GM06990 (cell line): ENCODE measurements at regions not wholly inside any gene's neighbourhood (a gene's known extent, or its start where the extent isn't known, plus 50 kb on each side); places are given as distances from the start of the nearest gene placed in this dataset.
"Not testable (repeated sequence)": the region's sequence is repeated elsewhere in the genome, so short reads cannot be mapped to it uniquely, and the experiment has no call there.

Experiments used
- DNase-seq: peaks from one replicate; pipeline ENCODE4 v3.0.0-alpha.2; 2011; ENCODE audit not compliant: insufficient read length; ENCODE audit errors: extremely low read depth
- H3K27me3 ChIP-seq: replicated peaks from 2 replicates; pipeline ENCODE4 v1.6.0; 2011; ENCODE audit warnings: low read length; ENCODE audit not compliant: control insufficient read depth, insufficient read depth
- H3K36me3 ChIP-seq: 2 replicates; pipeline ENCODE4 v1.5.1; 2011; ENCODE audit warnings: low read length; ENCODE audit not compliant: control insufficient read depth, insufficient read depth
- H3K4me3 ChIP-seq: replicated peaks from 2 replicates; pipeline ENCODE4 v1.5.1; 2011; ENCODE audit warnings: low read depth, mild to moderate bottlenecking, control low read depth, low read length
- CTCF ChIP-seq: IDR thresholded peaks from 2 replicates; pipeline ENCODE4 v1.5.1; 2011; ENCODE audit warnings: low read length, control low read depth, mild to moderate bottlenecking, inconsistent platforms; ENCODE audit not compliant: insufficient read depth, poor library complexity, severe bottlenecking

DNA sequence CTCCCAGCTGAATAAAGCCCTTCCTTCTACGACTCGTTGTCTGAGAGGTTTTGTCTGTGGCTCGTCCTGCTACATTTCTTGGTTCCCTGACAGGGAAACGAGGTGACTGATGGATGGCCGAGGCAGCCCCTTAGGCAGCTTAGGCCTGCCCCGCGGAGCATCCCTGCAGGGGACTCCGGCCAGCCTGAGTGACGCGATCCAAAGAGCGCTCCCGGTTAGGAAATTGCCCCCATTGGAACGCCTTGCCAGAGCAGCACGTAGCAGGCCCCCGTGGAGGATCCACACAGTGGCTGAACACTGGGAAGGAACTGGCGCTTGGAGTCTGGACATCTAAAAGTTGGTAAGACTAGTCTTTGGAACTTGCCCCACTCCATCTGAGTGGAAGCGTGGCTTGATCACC lies 296.8 kb upstream of the SGCG start:
- peak; percentile 31 for DNase-seq
- no peaks in the 10 kb centered on the region for H3K27me3 ChIP-seq
- H3K36me3 ChIP-seq: no peaks in the 10 kb centered on the region
- H3K4me3 ChIP-seq: peak overlapping the region; percentile 62
- no peak for TF ChIP-seq CTCF

DNA sequence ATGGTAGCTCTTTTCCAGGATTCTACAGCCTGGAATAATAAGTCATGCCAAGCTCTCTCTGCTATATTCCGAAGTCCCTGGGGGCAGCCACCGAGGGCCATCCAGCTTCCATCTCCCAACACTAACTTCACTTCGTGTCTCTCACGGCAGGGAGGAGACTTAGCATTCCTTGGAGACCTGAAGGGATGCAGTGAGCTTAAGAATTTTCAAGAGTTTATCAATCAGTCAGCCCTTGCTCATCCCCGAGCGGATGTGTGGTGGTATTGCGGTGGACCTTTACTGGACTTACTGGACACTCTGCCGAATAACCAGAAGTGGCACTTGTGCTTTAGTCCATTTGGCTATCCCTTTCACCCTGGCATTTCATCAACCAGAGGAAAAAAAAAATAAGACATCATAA lies 294.7 kb upstream of the SGCG start:
- H3K4me3 ChIP-seq, DNase-seq, H3K27me3 ChIP-seq, H3K36me3 ChIP-seq: not testable (repeated sequence)

DNA sequence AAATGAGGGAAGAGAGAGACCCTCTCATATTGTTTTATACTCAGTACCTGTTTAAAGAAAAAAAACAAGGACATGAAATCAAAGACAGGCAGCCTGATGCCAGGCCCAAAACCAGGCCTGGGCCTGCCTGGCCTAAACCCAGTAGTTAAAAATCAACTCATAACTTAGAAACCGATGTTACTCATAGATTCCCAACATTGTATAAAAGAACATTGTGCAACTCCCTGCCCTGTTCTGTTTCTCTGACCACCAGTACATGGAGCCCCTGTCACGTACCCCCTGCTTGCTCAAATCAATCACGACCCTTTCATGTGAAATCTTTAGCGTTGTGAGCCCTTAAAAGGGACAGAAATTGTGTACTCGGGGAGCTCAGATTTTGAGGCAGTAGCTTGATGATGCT lies 291.4 kb upstream of the SGCG start:
- DNase-seq, H3K36me3 ChIP-seq, H3K4me3 ChIP-seq, H3K27me3 ChIP-seq: not testable (repeated sequence)

GRCh38 chr13:22893204-22893603 lies 287.6 kb upstream of the SGCG start:
- no peaks in the 10 kb centered on the region for H3K36me3 ChIP-seq
- TF ChIP-seq CTCF: no peak
- no peaks in the 10 kb centered on the region for H3K27me3 ChIP-seq
- no peak for DNase-seq
- H3K4me3 ChIP-seq: no peak overlapping the region

DNA sequence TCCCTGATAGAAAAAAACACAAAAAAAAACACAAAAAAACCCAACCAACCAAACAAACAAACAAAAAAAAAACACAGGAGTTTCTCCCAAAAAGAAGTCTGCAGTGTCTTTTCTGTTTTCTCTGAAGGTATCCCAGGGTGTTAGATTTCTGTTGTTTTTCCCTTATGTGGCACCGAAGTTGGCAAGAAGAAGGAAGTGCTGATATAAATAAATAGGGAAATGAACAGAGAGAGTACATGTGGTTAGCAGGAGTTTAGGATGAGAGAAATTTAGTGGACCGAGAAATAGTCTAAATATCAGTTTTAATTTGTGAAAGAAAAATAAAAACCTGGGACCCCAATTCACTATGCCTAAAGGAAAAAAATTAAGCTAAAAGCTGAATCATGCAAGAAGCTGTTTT lies 287.0 kb upstream of the SGCG start:
- Histone ChIP-seq H3K27me3 (no peaks in the 10 kb centered on the region), H3K4me3 (no peak overlapping the region), H3K36me3 (no peaks in the 10 kb centered on the region)
- DNase-seq: no peak
- TF ChIP-seq CTCF: no peak

- Histone ChIP-seq H3K4me3 (no peak overlapping the region), H3K36me3 (no peaks in the 10 kb centered on the region), H3K27me3 (no peaks in the 10 kb centered on the region)
- DNase-seq: no peak
- no peak for TF ChIP-seq CTCF
Observed at GRCh38 chr13:22897571-22898314, 283.0 kb upstream of the SGCG start.

DNA sequence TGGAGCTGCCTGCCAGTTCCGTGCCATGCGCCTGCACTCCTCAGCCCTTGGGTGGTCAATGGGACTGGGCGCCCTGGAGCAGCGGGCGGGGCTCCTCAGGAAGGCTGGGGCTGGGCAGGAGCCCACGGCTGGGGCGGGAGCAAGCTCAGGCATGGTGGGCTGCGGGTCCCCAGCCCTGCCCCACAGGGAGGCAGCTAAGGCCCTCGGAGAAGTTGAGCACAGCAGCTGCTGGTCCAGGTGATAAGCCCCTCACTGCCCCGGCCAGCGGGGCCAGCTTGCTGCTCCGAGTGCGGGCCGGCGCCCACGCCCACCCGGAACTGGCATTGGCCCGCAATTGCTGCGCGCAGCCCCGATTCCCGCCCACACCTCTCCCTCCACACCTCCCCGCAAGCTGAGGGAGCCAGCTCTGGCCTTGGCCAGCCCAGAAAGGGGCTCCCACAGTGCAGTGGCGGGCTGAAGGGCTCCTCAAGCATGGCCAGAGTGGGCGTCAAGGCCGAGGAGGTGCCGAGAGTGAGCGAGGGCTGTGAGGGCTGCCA lies 280.3 kb upstream of the SGCG start:
- H3K27me3 ChIP-seq, H3K4me3 ChIP-seq, H3K36me3 ChIP-seq, DNase-seq: not testable (repeated sequence)
